22Rv1 (cell line): ENCODE measurements at regions not wholly inside any gene's neighbourhood (a gene's known extent, or its start where the extent isn't known, plus 50 kb on each side); places are given as distances from the start of the nearest gene placed in this dataset.

ENCODE experiments used
- H3K27ac ChIP-seq: fragments of 450-650 bp; 2 replicates; pipeline ENCODE4 v1.5.1; 2017
- ZFX ChIP-seq: fragments of 450-650 bp; IDR thresholded peaks from 2 replicates; pipeline ENCODE4 v1.6.1; 2017; ENCODE audit warnings: antibody characterized with exemption, borderline replicate concordance
- TF ChIP-seq, protein P1 (sequence below): fragments of 450-650 bp; IDR thresholded peaks from 2 replicates; pipeline ENCODE4 v1.5.1; 2017; ENCODE audit warnings: mild to moderate bottlenecking

DNA sequence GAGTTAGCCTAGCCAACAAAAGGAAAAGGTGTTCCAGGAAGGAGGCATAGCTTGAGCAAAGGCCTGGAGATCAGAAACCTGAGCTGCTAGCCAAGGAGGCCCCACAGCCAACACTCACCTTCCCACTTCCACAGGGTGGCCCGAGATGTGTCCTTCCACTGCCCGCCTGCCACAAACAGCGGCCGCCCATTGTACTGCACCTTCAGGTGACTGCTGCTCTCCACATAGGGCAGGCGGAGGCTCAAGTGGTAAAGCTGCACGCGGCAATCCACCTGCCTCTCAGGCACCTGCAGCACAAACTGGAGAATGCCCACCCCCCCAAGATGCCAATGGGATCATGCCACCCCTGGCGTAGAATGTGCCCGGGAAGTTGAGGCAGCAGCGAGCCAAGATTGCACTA is 111.5 kb downstream of the RMI2 start:
- H3K27ac ChIP-seq: no peak overlapping the region
- TF ChIP-seq ZFX: no peak
- TF ChIP-seq, protein P1, sequence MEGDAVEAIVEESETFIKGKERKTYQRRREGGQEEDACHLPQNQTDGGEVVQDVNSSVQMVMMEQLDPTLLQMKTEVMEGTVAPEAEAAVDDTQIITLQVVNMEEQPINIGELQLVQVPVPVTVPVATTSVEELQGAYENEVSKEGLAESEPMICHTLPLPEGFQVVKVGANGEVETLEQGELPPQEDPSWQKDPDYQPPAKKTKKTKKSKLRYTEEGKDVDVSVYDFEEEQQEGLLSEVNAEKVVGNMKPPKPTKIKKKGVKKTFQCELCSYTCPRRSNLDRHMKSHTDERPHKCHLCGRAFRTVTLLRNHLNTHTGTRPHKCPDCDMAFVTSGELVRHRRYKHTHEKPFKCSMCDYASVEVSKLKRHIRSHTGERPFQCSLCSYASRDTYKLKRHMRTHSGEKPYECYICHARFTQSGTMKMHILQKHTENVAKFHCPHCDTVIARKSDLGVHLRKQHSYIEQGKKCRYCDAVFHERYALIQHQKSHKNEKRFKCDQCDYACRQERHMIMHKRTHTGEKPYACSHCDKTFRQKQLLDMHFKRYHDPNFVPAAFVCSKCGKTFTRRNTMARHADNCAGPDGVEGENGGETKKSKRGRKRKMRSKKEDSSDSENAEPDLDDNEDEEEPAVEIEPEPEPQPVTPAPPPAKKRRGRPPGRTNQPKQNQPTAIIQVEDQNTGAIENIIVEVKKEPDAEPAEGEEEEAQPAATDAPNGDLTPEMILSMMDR: no peak

DNA sequence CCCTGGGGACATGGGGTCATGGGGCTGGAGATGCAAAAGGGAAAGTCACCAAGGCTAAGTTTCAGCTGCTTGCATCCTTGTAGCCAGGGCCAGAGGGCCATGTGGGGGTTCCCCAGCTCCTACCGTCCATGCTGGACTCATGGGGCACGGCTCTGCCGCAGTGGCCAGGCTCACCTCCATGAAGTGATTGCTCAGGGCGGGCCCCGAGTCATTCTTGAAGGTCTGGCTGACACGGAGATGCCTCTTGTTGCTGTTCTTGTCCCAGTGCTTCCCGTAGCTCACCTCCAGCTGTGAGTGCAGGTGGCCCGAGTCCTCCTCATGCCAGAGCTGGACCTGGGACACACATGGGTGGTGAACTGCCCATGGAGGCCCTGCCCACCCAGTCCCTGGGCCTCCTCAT is 114.5 kb downstream of the RMI2 start:
- H3K27ac ChIP-seq: no peak overlapping the region

DNA sequence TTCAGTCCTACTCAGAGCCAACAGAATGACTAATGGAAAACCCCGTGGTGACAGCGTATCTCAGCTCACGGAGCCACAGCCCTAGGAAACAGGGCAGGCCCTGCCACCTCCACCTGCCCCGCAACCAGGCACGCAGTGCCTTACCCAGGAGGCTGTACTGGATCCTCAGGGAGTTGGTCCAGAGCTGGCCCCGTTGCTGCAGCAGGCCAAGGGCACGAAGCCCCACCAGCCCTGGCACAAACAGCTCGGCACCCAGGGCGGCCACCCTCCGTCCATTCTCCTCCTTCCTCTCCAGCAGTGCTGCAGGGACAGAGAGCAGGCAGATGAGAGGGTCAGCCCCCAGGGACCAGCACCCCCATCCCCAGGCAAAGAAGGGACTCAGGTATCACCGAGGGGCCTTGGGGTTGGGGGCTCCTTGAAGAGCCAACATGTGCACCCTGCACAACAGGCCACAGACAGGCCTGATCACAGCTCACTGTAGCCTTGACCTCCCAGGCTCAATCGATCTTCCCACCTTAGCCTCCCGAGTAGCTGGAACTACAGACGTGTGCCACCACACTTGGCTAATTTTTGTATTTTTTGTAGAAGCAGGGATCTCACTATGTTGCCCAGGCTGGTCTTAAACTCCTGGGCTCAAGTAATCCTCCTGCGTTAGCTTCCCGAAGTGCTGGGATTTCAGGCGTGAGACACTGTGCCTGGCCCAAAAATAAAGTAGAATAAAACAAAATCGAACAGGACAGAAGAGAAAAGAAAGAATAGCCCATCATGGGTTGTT is 115.7 kb downstream of the RMI2 start:
- no peak for TF ChIP-seq ZFX
- TF ChIP-seq, protein P1: no peak
- no peak overlapping the region for H3K27ac ChIP-seq

More for the DNA sequence above, 114.5 kb downstream of the RMI2 start:
- TF ChIP-seq ZFX: no peak
- TF ChIP-seq, protein P1: no peak

DNA sequence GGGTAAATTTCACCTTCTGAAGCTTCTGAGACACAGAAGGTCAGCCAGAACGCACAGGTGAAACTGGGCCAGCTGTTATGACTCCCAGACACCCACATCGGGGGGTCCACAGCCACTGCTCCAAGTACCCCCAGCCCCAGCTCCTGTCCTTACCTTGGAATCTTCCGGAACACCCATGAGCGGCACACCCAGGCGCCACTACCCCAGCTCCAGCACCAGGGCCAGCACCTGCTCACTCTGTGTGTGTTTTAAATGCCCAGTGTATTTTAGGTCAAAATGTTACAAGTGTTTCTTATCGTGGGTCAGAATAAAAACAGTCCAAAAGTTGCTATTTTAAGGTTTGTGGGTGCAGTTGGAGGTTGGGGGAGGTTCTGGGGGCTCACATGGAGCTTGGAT is 116.3 kb downstream of the RMI2 start:
- no peak overlapping the region for H3K27ac ChIP-seq
- TF ChIP-seq, protein P1: no peak
- no peak for TF ChIP-seq ZFX

DNA sequence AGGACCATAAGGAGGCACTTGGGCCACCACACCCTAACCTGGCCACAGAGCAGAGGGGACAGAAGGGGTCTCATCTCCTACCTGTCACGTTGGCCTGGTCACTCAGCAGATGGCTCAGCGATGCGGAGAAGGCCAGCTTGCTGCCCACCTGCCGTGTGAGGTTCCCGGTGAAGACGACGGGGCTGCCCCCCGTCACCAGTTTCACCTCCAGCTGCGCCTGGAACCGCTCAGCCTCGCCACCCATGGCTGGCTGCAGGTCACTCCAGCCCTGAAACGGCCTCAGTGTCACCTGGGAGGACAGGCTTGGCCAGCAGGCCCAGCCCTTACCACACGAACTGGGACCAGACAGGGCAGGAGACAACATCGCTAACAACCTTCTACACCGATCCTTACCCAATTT is 116.8 kb downstream of the RMI2 start:
- TF ChIP-seq ZFX: no peak
- TF ChIP-seq, protein P1: no peak

DNA sequence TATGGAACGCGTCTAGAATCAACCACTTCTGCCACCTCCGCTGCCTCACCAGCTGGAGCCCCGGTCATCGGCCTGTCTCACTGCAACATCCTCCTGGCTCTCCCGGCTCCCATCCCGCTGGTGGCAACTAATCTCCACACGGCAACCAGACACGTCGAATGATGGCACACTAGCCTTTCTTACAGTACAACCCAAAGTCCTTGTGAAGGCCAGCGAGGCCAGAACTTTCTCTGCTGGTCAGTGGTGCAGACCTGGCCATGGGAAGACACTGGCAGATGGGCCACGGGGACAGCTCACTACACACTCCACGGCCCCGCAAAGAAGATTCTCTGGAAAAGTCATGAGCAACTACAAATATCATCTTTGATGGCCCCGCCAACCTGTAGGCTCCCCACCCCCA is 117.6 kb downstream of the RMI2 start:
- TF ChIP-seq, protein P1: no peak
- TF ChIP-seq ZFX: no peak
- no peak overlapping the region for H3K27ac ChIP-seq

More for the DNA sequence above, 116.8 kb downstream of the RMI2 start:
- H3K27ac ChIP-seq: no peak overlapping the region

DNA sequence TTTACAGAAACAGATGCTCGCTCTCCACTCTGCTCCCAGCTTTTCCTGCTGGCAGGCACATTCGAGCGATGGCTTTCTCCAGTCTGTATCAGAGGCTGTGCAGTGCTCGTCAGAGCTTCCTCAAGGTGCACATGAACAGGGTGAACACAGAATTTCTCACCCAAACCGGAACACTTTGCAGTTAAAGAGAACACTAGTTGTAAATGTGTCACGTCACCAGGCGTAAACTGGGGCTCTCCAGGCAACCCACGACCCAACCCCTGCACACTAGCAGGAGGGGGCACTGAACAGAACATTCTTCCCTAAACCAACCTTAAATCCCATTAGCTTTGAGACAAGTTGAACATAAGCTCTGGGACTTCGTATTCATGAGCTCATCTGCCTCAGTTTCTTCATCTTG is 119.0 kb downstream of the RMI2 start:
- TF ChIP-seq, protein P1: no peak
- no peak for TF ChIP-seq ZFX
- H3K27ac ChIP-seq: no peak overlapping the region
